DMS114 treated with DMSO at 0.1 percent for 48 hours (cell line): ENCODE measurements at regions not wholly inside any gene's neighbourhood (a gene's known extent, or its start where the extent isn't known, plus 50 kb on each side); places are given as distances from the start of the nearest gene placed in this dataset.

Experiments
- DNase-seq: peaks from one replicate; lab custom pipeline; 2025; ENCODE audit not compliant: unreplicated experiment; lab: John Stamatoyannopoulos, UW

- no peak for DNase-seq
Measured at GRCh38 chr1:58430421-58431275, 115.9 kb downstream of the OMA1 start.

- DNase-seq, result no peak
Measured at GRCh38 chr1:58426918-58427317, 119.6 kb downstream of the OMA1 start.

- DNase-seq, result no peak
Measured at GRCh38 chr1:58422436-58422835, 124.1 kb downstream of the OMA1 start.

GRCh38 chr1:58418283-58419228, 128.0 kb downstream of the OMA1 start:
- DNase-seq, result no peak

- DNase-seq, result no peak
Measured at GRCh38 chr1:58412071-58412580, 134.4 kb downstream of the OMA1 start.

GRCh38 chr1:58409890-58410289, 136.6 kb downstream of the OMA1 start:
- no peak for DNase-seq

- no peak for DNase-seq
Measured at GRCh38 chr1:58409336-58409735, 137.2 kb downstream of the OMA1 start.

- no peak for DNase-seq
Measured at GRCh38 chr1:58406301-58407071, 140.0 kb downstream of the OMA1 start.

- DNase-seq, result no peak
Measured at GRCh38 chr1:58405660-58406059, 140.9 kb downstream of the OMA1 start.

GRCh38 chr1:58403894-58404293, 142.6 kb downstream of the OMA1 start:
- no peak for DNase-seq

- no peak for DNase-seq
Measured at GRCh38 chr1:58402444-58402843, 144.1 kb downstream of the OMA1 start.

GRCh38 chr1:58401991-58402390, 144.5 kb downstream of the OMA1 start:
- no peak for DNase-seq

- no peak for DNase-seq
Measured at GRCh38 chr1:58399176-58399575, 147.3 kb downstream of the OMA1 start.

GRCh38 chr1:58398714-58399113, 147.8 kb downstream of the OMA1 start:
- no peak for DNase-seq

- no peak for DNase-seq
Measured at GRCh38 chr1:58397187-58397820, 149.2 kb downstream of the OMA1 start.

- no peak for DNase-seq
Measured at GRCh38 chr1:58396150-58396549, 150.4 kb downstream of the OMA1 start.

- DNase-seq, result no peak
Measured at GRCh38 chr1:58395355-58395754, 151.2 kb downstream of the OMA1 start.

GRCh38 chr1:58392083-58392482, 154.4 kb downstream of the OMA1 start:
- DNase-seq, result no peak

GRCh38 chr1:58391514-58391913, 155.0 kb downstream of the OMA1 start:
- no peak for DNase-seq

- no peak for DNase-seq
Measured at GRCh38 chr1:58391056-58391455, 155.5 kb downstream of the OMA1 start.
